ENCODE measurements at regions not wholly inside any gene's neighbourhood (a gene's known extent, or its start where the extent isn't known, plus 50 kb on each side); places are given as distances from the start of the nearest gene placed in this dataset.

GRCh38 chr10:78321500-78321899 lies 287.8 kb downstream of the RPS24 start:
- TF ChIP-seq YY1 (IDR thresholded peaks at IDR 0.05; ENCODE audit: low read depth) (no peak), FOXM1 (IDR thresholded peaks at IDR 0.05; ENCODE audit: borderline replicate concordance, low read depth) (no peak), MAX (IDR thresholded peaks at IDR 0.05) (no peak), EGR1 (IDR thresholded peaks at IDR 0.05) (no peak), TCF12 (IDR thresholded peaks at IDR 0.05; ENCODE audit: low read depth) (no peak), EP300 (IDR thresholded peaks at IDR 0.05; ENCODE audit: borderline replicate concordance) (no peak), TAF1 (IDR thresholded peaks at IDR 0.05; ENCODE audit: low read depth) (no peak)

GRCh38 chr10:78326372-78326771 lies 292.7 kb downstream of the RPS24 start:
- TF ChIP-seq YY1 (IDR thresholded peaks at IDR 0.05; ENCODE audit: low read depth) = no peak

GRCh38 chr10:78327778-78328591 lies 294.3 kb downstream of the RPS24 start:
- TF ChIP-seq YY1 (IDR thresholded peaks at IDR 0.05; ENCODE audit: low read depth) (no peak), EGR1 (IDR thresholded peaks at IDR 0.05) (no peak), TCF12 (IDR thresholded peaks at IDR 0.05; ENCODE audit: low read depth) (no peak), CREB1 (IDR thresholded peaks at IDR 0.05; ENCODE audit: low read depth) (no peak), FOXM1 (IDR thresholded peaks at IDR 0.05; ENCODE audit: borderline replicate concordance, low read depth) (no peak), EP300 (IDR thresholded peaks at IDR 0.05; ENCODE audit: borderline replicate concordance) (no peak), TEAD4 (IDR thresholded peaks at IDR 0.05) (no peak), ZBTB7A (IDR thresholded peaks at IDR 0.05; ENCODE audit: low read depth) (no peak), NFIC (IDR thresholded peaks at IDR 0.05) (no peak)

- TF ChIP-seq NFIC (IDR thresholded peaks at IDR 0.05) = no peak
- no peak for TF ChIP-seq CEBPB (IDR thresholded peaks at IDR 0.05)
- TF ChIP-seq TCF12 (IDR thresholded peaks at IDR 0.05; ENCODE audit: low read depth) = no peak
- TF ChIP-seq YY1 (IDR thresholded peaks at IDR 0.05; ENCODE audit: low read depth) = no peak
- no peak for TF ChIP-seq USF1 (IDR thresholded peaks at IDR 0.05)
- no peak for TF ChIP-seq CREB1 (IDR thresholded peaks at IDR 0.05; ENCODE audit: low read depth)
- TF ChIP-seq MAX (IDR thresholded peaks at IDR 0.05) = no peak
These were observed 295.1 kb downstream of the RPS24 start for GRCh38 chr10:78328592-78329404.

GRCh38 chr10:78330884-78331283 lies 297.2 kb downstream of the RPS24 start:
- TF ChIP-seq CEBPB (IDR thresholded peaks at IDR 0.05) (no peak), ZBTB7A (IDR thresholded peaks at IDR 0.05; ENCODE audit: low read depth) (no peak), RAD21 (IDR thresholded peaks at IDR 0.05; ENCODE audit: low read depth) (no peak), MAX (IDR thresholded peaks at IDR 0.05) (no peak), TEAD4 (IDR thresholded peaks at IDR 0.05) (no peak), EP300 (IDR thresholded peaks at IDR 0.05; ENCODE audit: borderline replicate concordance) (no peak), FOXM1 (IDR thresholded peaks at IDR 0.05; ENCODE audit: borderline replicate concordance, low read depth) (no peak), YY1 (IDR thresholded peaks at IDR 0.05; ENCODE audit: low read depth) (no peak), TCF12 (IDR thresholded peaks at IDR 0.05; ENCODE audit: low read depth) (no peak), TAF1 (IDR thresholded peaks at IDR 0.05; ENCODE audit: low read depth) (no peak), USF1 (IDR thresholded peaks at IDR 0.05) (no peak), NFIC (IDR thresholded peaks at IDR 0.05) (no peak), REST (IDR thresholded peaks at IDR 0.05; ENCODE audit: low read depth) (no peak), EGR1 (IDR thresholded peaks at IDR 0.05) (no peak), CREB1 (IDR thresholded peaks at IDR 0.05; ENCODE audit: low read depth) (no peak)

- no peak for TF ChIP-seq MAX (IDR thresholded peaks at IDR 0.05)
- no peak for TF ChIP-seq USF1 (IDR thresholded peaks at IDR 0.05)
- TF ChIP-seq CEBPB (IDR thresholded peaks at IDR 0.05) = no peak
- no peak for TF ChIP-seq TEAD4 (IDR thresholded peaks at IDR 0.05)
- TF ChIP-seq TCF12 (IDR thresholded peaks at IDR 0.05; ENCODE audit: low read depth) = no peak
- no peak for TF ChIP-seq NFIC (IDR thresholded peaks at IDR 0.05)
- TF ChIP-seq ZBTB7A (IDR thresholded peaks at IDR 0.05; ENCODE audit: low read depth) = no peak
- no peak for TF ChIP-seq CREB1 (IDR thresholded peaks at IDR 0.05; ENCODE audit: low read depth)
- TF ChIP-seq TAF1 (IDR thresholded peaks at IDR 0.05; ENCODE audit: low read depth) = no peak
- no peak for TF ChIP-seq YY1 (IDR thresholded peaks at IDR 0.05; ENCODE audit: low read depth)
These were observed 297.8 kb downstream of the RPS24 start for GRCh38 chr10:78331391-78331922.

Data from Ishikawa (cell line).